ENCODE measurements at regions not wholly inside any gene's neighbourhood (a gene's known extent, or its start where the extent isn't known, plus 50 kb on each side); places are given as distances from the start of the nearest gene placed in this dataset.

DNA sequence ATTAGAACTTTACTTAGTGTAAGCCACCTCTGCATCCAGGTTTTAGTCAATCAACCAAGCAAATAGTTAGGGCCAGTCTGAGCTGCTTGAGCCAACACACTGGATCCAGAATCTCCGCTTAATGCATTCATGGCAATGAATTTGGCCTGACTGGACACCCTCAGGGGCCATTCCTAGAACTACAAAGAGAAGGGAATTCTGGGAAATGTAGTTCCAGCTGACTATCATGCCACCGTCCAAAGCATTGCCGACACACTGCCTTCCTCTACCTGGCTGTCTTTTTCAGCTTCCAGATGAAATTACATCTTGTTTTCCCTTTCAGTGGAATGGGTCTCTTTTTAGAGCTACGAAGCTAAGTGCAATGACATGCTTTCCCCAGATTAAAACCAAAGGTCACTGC lies 163.0 kb upstream of the IGSF21 start:
- DNase-seq, result no peak
- Histone ChIP-seq H3K9ac (ENCODE audit: extremely low read depth, low read length, poor library complexity, severe bottlenecking) (no peak overlapping the region), H3K4me3 (ENCODE audit: low read length) (no peak overlapping the region), H3K4me1 (ENCODE audit: control insufficient read depth, insufficient read depth, low read length) (no peaks in the 10 kb centered on the region), H3K27ac (ENCODE audit: low read depth, low read length) (no peak overlapping the region), H3K27me3 (ENCODE audit: control insufficient read depth, insufficient read depth, low read length, poor library complexity, severe bottlenecking) (peaks cover 7% of the 10 kb centered on the region), H3K36me3 (ENCODE audit: control insufficient read depth, insufficient read depth, low read length) (no peaks in the 10 kb centered on the region), H3K9me3 (ENCODE audit: control insufficient read depth, low read length) (no peaks in the 10 kb centered on the region)
- Mint-ChIP-seq H3K27ac (no peak overlapping the region), H3K36me3 (ENCODE audit: low read depth) (no peaks in the 10 kb centered on the region), H3K27me3 (ENCODE audit: insufficient read depth) (peaks cover 19% of the 10 kb centered on the region), H3K9me3 (no peaks in the 10 kb centered on the region), H3K4me3 (no peak overlapping the region), H3K4me1 (no peaks in the 10 kb centered on the region)
- no peak for TF ChIP-seq CTCF (conservative IDR thresholded peaks at IDR 0.05)
- 55 to 79% methylated on average over 3 to 4 of the region's 4 CpGs for WGBS, 2 experiments (ENCODE audit: insufficient coverage in 1 of 2, insufficient read length in 1 of 2)

- Histone ChIP-seq H3K27me3 (ENCODE audit: control insufficient read depth, insufficient read depth, low read length, poor library complexity, severe bottlenecking) (no peaks in the 10 kb centered on the region), H3K4me1 (ENCODE audit: control insufficient read depth, insufficient read depth, low read length) (no peaks in the 10 kb centered on the region), H3K27ac (ENCODE audit: low read depth, low read length) (no peak overlapping the region), H3K9ac (ENCODE audit: extremely low read depth, low read length, poor library complexity, severe bottlenecking) (no peak overlapping the region), H3K9me3 (ENCODE audit: control insufficient read depth, low read length) (no peaks in the 10 kb centered on the region), H3K4me3 (ENCODE audit: low read length) (no peak overlapping the region), H3K36me3 (ENCODE audit: control insufficient read depth, insufficient read depth, low read length) (no peaks in the 10 kb centered on the region)
- DNase-seq, result no peak
- no peak for TF ChIP-seq CTCF (conservative IDR thresholded peaks at IDR 0.05)
- Mint-ChIP-seq H3K27ac (no peak overlapping the region), H3K27me3 (ENCODE audit: insufficient read depth) (peaks cover 11% of the 10 kb centered on the region), H3K4me3 (no peak overlapping the region), H3K4me1 (no peaks in the 10 kb centered on the region), H3K36me3 (ENCODE audit: low read depth) (no peaks in the 10 kb centered on the region), H3K9me3 (no peaks in the 10 kb centered on the region)
- 86 to 89% methylated on average over 1 of the region's 1 CpG for WGBS, 2 experiments (ENCODE audit: insufficient coverage in 1 of 2, insufficient read length in 1 of 2)
These were observed 161.2 kb upstream of the IGSF21 start for GRCh38 chr1:17946434-17946833.

GRCh38 chr1:17948594-17948993 lies 159.0 kb upstream of the IGSF21 start:
- H3K27me3 Mint-ChIP-seq (ENCODE audit: insufficient read depth), result peaks cover 17% of the 10 kb centered on the region
- H3K4me3 Mint-ChIP-seq, result no peak overlapping the region
- no peaks in the 10 kb centered on the region for H3K4me1 Mint-ChIP-seq
- H3K4me1 ChIP-seq (ENCODE audit: control insufficient read depth, insufficient read depth, low read length), result no peaks in the 10 kb centered on the region
- no peaks in the 10 kb centered on the region for H3K9me3 Mint-ChIP-seq
- no peaks in the 10 kb centered on the region for H3K36me3 Mint-ChIP-seq (ENCODE audit: low read depth)
- DNase-seq, result no peak
- H3K36me3 ChIP-seq (ENCODE audit: control insufficient read depth, insufficient read depth, low read length), result no peaks in the 10 kb centered on the region
- H3K27ac ChIP-seq (ENCODE audit: low read depth, low read length), result no peak overlapping the region
- no peak for TF ChIP-seq CTCF (conservative IDR thresholded peaks at IDR 0.05)
- H3K27me3 ChIP-seq (ENCODE audit: control insufficient read depth, insufficient read depth, low read length, poor library complexity, severe bottlenecking), result no peaks in the 10 kb centered on the region
- H3K9ac ChIP-seq (ENCODE audit: extremely low read depth, low read length, poor library complexity, severe bottlenecking), result no peak overlapping the region
- H3K4me3 ChIP-seq (ENCODE audit: low read length), result no peak overlapping the region
- no peaks in the 10 kb centered on the region for H3K9me3 ChIP-seq (ENCODE audit: control insufficient read depth, low read length)
- H3K27ac Mint-ChIP-seq, result no peak overlapping the region
- WGBS, 2 experiments (ENCODE audit: insufficient coverage in 1 of 2, insufficient read length in 1 of 2), result 82 to 90% methylated on average over 5 to 9 of the region's 9 CpGs

Measured in endodermal cell (in vitro differentiated cells).